ENCODE measurements at regions not wholly inside any gene's neighbourhood (a gene's known extent, or its start where the extent isn't known, plus 50 kb on each side); places are given as distances from the start of the nearest gene placed in this dataset.
A peak's percentile ranks its signal among the peaks of the same experiment; 100 is the strongest.

DNA sequence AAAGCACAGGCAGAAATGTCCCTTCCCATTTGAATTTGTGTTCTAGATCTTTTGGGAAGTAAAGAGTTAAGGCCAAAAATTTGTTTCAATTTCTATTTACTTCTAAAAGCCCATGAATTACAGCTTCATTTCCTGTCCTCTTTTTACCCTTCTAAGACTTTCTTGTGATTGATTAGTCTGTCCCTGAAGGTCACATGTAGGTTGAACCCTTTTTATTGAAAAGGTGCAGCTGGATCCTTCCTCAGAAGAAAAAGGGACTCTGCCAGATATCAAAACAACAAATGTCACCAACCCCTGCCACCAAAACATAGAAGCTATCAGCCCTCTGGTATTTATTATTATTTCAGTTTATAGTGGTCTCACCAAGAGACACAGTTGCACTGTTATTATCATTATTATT is 424.9 kb upstream of the DPP6 start:
- Histone ChIP-seq H3K9me3 (no peaks in the 10 kb centered on the region), H3K36me3 (no peaks in the 10 kb centered on the region), H3K4me3 (no peak overlapping the region), H3K27ac (no peak overlapping the region), H3K27me3 (no peaks in the 10 kb centered on the region), H3K4me1 (no peaks in the 10 kb centered on the region)
- TF ChIP-seq POLR2A (IDR thresholded peaks at IDR 0.05) (no peak), EP300 (IDR thresholded peaks at IDR 0.05) (no peak), POLR2AphosphoS5 (IDR thresholded peaks at IDR 0.05) (no peak)
- TF ChIP-seq, protein P1, sequence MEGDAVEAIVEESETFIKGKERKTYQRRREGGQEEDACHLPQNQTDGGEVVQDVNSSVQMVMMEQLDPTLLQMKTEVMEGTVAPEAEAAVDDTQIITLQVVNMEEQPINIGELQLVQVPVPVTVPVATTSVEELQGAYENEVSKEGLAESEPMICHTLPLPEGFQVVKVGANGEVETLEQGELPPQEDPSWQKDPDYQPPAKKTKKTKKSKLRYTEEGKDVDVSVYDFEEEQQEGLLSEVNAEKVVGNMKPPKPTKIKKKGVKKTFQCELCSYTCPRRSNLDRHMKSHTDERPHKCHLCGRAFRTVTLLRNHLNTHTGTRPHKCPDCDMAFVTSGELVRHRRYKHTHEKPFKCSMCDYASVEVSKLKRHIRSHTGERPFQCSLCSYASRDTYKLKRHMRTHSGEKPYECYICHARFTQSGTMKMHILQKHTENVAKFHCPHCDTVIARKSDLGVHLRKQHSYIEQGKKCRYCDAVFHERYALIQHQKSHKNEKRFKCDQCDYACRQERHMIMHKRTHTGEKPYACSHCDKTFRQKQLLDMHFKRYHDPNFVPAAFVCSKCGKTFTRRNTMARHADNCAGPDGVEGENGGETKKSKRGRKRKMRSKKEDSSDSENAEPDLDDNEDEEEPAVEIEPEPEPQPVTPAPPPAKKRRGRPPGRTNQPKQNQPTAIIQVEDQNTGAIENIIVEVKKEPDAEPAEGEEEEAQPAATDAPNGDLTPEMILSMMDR (IDR thresholded peaks at IDR 0.05): no peak
- no peak for DNase-seq
- ATAC-seq (ENCODE audit: low FRiP score in 2 of 2): no peak

DNA sequence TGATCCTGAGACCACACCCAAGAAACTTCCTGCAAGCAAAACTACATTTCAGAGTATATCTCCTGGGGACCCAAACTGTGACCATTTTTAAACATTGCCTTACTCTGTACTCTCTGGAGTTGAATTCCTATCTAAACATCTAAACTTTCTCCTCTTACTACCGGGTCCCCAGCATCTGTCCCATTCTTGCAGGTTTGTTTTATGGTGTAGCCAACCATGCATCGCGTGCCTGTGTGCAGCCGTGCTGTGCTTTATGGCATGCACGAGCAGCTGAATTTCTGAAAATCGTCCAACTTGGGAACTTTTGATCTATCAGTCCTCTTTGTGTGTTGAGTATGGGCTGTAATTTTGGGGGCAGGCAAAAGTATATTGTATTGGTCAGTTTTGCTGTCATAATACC is 423.8 kb upstream of the DPP6 start:
- H3K36me3 ChIP-seq: no peaks in the 10 kb centered on the region
- H3K4me1 ChIP-seq: no peaks in the 10 kb centered on the region
- TF ChIP-seq POLR2AphosphoS5 (IDR thresholded peaks at IDR 0.05): no peak
- no peak for TF ChIP-seq EP300 (IDR thresholded peaks at IDR 0.05)
- TF ChIP-seq POLR2A (IDR thresholded peaks at IDR 0.05): no peak
- TF ChIP-seq, protein P1 (IDR thresholded peaks at IDR 0.05): no peak
- WGBS, 2 donors: 74 to 76% methylated on average over 6 of the region's 6 CpGs
- DNase-seq (no peak), ATAC-seq (ENCODE audit: low FRiP score in 2 of 2) (no peak)
- no peak overlapping the region for H3K4me3 ChIP-seq
- no peaks in the 10 kb centered on the region for H3K9me3 ChIP-seq
- no peak overlapping the region for H3K27ac ChIP-seq
- H3K27me3 ChIP-seq: no peaks in the 10 kb centered on the region

DNA sequence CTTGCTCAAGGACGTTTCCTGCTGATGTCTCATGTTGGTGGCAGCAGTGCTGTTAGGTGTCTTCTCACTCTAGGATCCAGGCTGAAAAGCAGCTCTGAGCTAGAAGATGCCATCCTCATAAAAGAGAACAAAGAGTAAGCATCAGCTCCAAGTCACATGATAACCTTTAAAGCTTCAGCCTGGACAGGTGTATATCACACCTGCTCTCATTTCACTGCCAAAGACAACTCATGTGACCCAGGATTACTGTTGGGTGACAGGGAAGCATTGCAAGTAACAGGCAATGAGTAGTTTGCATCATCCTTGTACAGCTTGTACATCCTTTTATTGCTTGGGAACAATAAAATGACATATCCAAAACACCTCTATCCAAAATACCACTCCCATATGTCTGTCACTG is 423.4 kb upstream of the DPP6 start:
- H3K27me3 ChIP-seq: no peaks in the 10 kb centered on the region
- no peak overlapping the region for H3K27ac ChIP-seq
- H3K4me1 ChIP-seq: no peaks in the 10 kb centered on the region
- 72% methylated on average over 1 of the region's 1 CpG; no CpG with 5 or more reads in 1 of the 2 donors for WGBS, 2 donors
- H3K4me3 ChIP-seq: no peak overlapping the region
- no peak for ATAC-seq (ENCODE audit: low FRiP score in 2 of 2)
- no peak for TF ChIP-seq POLR2A (IDR thresholded peaks at IDR 0.05)
- TF ChIP-seq POLR2AphosphoS5 (IDR thresholded peaks at IDR 0.05): no peak
- no peak for TF ChIP-seq EP300 (IDR thresholded peaks at IDR 0.05)
- TF ChIP-seq, protein P1 (IDR thresholded peaks at IDR 0.05): no peak
- no peaks in the 10 kb centered on the region for H3K36me3 ChIP-seq
- no peaks in the 10 kb centered on the region for H3K9me3 ChIP-seq
- DNase-seq: no peak

DNA sequence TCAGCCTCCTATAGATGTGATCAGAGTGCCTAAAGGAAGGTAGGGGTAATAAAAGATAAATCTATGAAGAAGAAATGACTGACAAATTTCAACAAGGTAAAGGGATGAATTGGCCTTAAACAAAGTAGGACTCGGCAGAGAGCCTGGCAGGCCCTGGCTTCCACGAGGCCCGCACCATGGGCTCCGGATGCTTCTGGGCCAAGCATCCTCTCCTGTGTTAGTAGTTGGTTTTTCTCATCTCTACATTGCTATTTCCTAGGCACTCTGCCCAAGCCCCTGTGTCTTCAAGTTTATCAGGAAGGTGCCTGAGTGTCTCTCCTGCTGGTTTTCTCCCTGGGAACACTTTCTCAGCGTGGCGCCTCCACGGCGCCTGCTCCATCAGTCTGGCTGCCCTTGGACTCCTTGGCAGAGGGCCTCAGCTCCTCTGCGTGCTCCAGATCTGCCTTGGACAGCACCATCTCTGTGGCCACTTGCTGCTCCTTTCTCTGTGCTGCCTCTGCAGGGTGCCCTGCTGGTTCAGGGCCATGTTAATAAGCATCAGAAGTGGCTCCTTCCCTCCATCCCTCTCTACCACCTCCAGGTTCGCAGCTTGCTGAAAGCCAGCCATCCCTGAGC is 413.3 kb upstream of the DPP6 start:
- TF ChIP-seq, protein P1 (IDR thresholded peaks at IDR 0.05): no peak
- TF ChIP-seq EP300 (IDR thresholded peaks at IDR 0.05) (no peak), POLR2A (IDR thresholded peaks at IDR 0.05) (no peak), POLR2AphosphoS5 (IDR thresholded peaks at IDR 0.05) (no peak)
- no peak overlapping the region for H3K27ac ChIP-seq
- WGBS, 2 donors: 88 to 93% methylated on average over 10 of the region's 10 CpGs
- H3K9me3 ChIP-seq: peaks cover 0 to 9% (median 0%) of the 10 kb centered on the region in 4 donors
- no peaks in the 10 kb centered on the region for H3K4me1 ChIP-seq
- DNase-seq (peak in 1 of 2 donors; percentile 55), ATAC-seq (ENCODE audit: low FRiP score in 2 of 2) (no peak)
- no peaks in the 10 kb centered on the region for H3K36me3 ChIP-seq
- no peak overlapping the region for H3K4me3 ChIP-seq
- H3K27me3 ChIP-seq: no peaks in the 10 kb centered on the region

DNA sequence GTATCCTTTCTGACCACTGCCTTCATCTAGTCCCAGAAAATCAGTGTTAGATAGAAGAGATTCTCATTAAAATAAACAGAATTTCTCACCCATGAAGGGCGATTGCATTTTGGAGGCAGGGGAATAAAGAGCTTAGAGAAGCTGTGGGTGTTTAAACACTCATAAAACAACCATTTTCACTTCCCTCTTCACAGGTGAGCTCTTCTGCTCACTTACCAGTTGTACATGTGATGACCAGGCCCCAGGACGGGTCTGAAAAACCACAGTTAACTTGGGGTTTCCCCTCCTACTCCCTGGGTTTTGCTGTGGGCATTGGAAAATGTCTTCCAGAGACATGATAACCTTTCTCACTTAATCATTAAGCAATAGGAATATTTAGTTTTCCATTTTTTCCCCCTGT is 411.6 kb upstream of the DPP6 start:
- Histone ChIP-seq H3K36me3 (no peaks in the 10 kb centered on the region), H3K4me3 (no peak overlapping the region), H3K27ac (no peak overlapping the region), H3K9me3 (peaks cover 0 to 9% (median 0%) of the 10 kb centered on the region in 4 donors), H3K4me1 (no peaks in the 10 kb centered on the region), H3K27me3 (no peaks in the 10 kb centered on the region)
- ATAC-seq (ENCODE audit: low FRiP score in 2 of 2) (no peak), DNase-seq (no peak)
- WGBS, 2 donors: 75 to 76% methylated on average over 2 of the region's 2 CpGs
- no peak for TF ChIP-seq POLR2AphosphoS5 (IDR thresholded peaks at IDR 0.05)
- TF ChIP-seq POLR2A (IDR thresholded peaks at IDR 0.05): no peak
- TF ChIP-seq, protein P1 (IDR thresholded peaks at IDR 0.05): no peak
- TF ChIP-seq EP300 (IDR thresholded peaks at IDR 0.05): no peak
